H1 (cell line): ENCODE measurements at regions not wholly inside any gene's neighbourhood (a gene's known extent, or its start where the extent isn't known, plus 50 kb on each side); places are given as distances from the start of the nearest gene placed in this dataset.

Experiments
- ATF3 ChIP-seq: IDR thresholded peaks from 2 replicates; pipeline ENCODE4 v1.6.1; 2011; ENCODE audit warnings: low read depth, mild to moderate bottlenecking, low read length; ENCODE audit not compliant: insufficient read depth
- FOSL1 ChIP-seq: IDR thresholded peaks from 2 replicates; pipeline ENCODE4 v1.6.1; 2011; ENCODE audit warnings: mild to moderate bottlenecking, low read depth, low read length, moderate library complexity; ENCODE audit not compliant: insufficient read depth
- GTF2F1 ChIP-seq: IDR thresholded peaks from 2 replicates; pipeline ENCODE4 v1.6.1; 2012; ENCODE audit warnings: low read depth, low read length, improper control_type of control experiment, borderline replicate concordance
- JUND ChIP-seq: IDR thresholded peaks from 2 replicates; pipeline ENCODE4 v1.6.1; 2011; ENCODE audit warnings: mild to moderate bottlenecking, improper control_type of control experiment, low read length
- SP2 ChIP-seq: IDR thresholded peaks from 2 replicates; pipeline ENCODE4 v1.6.1; 2012; ENCODE audit warnings: mild to moderate bottlenecking, low read length, inconsistent platforms
- TCF12 ChIP-seq: IDR thresholded peaks from 2 replicates; pipeline ENCODE4 v1.6.1; 2011; ENCODE audit warnings: low read depth, mild to moderate bottlenecking, low read length

DNA sequence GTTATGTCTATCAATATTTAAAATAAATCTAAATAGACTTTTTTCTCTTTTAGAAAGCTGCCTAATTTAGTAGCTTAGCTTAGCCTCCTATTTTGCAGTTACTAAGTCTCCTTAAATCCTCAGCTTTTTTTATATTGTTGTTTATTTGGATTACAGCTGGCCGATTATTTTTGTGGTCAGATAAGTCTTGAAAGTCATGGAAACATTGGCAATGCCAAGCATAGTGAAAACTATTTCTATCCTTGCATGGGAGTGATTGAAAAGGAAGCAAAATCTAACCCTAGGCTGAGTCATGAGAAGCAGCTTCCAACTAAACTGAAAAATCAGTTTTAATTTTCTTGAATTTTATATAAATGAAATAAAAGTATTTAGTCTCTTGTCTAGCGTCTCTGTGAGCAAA lies 1063.0 kb upstream of the GBE1 start (continued):
- TF ChIP-seq ATF3 (no peak), SP2 (no peak), JUND (no peak), TCF12 (no peak), GTF2F1 (no peak), FOSL1 (no peak)
- TF ChIP-seq, all 59 proteins: peak for 0
